AG08396 (cell line): ENCODE measurements at regions not wholly inside any gene's neighbourhood (a gene's known extent, or its start where the extent isn't known, plus 50 kb on each side); places are given as distances from the start of the nearest gene placed in this dataset.

ENCODE experiments used
- DNase-seq: peaks from one replicate; pipeline ENCODE4 v3.0.0; 2012; ENCODE audit warnings: low spot score, mixed read lengths

DNA sequence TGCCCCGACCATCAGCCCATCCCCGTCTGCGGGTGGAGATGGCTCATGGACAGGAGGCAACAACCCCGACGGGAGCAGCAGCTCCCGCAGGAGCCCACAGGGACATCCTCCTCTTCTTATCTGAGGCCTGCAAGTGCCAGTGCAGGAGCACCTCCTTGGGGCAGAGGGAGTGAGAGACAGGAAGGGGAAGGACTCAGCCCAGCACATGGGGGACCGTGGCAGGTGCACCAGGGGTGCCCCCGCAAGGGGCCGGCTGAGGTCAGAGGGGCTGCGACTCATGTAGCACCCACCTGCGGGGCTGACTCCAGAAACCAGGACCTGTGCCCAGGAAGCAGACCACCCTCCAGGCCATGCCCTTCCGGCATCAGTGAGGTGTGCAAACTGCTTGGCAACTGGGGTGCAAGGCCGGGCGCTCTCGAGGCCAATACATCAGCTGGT is 259.8 kb upstream of the ADAMTS16 start:
- no peak for DNase-seq

DNA sequence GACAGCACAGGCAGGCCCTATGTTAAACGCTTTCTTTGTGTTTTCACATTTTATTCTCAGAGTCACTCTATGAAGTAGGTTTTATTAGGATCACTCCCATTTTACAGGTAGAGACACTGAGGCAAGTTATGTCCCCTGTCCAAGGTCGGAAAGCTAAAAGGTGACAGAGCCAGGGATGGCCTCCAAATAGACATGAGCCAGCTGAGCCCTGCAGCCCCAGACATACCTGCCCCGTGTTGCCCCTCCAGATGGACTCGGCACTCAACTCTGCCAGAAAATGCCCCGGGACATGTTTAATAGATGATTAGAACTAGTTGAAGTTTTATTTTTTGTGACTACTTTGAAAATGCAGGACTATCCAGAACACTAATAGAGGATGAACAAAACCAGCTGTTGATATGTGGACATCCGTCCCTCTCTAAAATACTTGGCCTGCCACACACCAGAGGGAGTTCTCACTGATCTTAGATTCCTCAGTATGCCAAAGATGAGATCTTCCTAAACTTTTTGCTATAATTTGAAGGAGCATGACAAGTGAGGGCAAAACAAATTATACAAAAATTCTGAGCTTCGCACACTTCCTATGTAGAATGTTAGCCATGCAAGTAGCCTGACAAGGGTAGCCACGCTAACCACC is 258.6 kb upstream of the ADAMTS16 start:
- DNase-seq: no peak

DNA sequence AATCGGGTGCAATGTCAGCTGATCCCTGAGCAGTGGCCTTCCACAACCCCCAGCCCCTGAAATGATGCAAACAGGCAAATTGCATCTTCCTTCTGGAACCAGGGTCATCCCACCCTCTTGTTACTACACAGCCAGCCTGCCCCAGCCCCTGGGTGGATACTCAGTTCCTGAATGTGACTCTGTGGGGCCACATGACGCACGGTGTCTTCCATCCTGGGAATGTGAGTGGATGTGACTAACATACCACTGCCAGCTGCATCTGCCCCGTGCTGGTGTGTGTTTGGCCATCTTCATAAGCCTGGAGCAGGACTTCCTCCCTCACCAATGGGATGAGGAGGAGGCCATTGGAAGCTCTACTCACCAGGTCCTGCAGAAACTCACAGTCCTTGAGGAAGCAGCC is 257.9 kb upstream of the ADAMTS16 start:
- no peak for DNase-seq

DNA sequence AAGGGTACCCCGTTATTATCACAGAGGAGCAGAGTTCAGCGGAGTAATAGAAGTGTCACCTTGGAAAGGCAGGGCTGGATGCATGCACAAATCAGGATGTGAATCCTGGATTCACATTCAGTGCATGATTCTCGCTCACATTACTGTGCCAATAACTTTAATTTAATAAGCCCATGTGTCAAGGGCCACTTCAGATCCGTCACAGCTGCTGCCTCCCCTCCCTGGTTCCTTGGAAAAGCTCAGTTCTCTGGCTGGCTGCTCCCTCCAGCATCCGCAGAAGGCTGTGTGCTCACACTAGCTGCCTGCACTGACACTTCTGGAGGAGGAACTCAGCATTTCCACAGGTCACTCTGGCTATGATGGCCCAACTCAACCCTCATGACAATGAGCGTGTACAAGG is 256.8 kb upstream of the ADAMTS16 start:
- no peak for DNase-seq

DNA sequence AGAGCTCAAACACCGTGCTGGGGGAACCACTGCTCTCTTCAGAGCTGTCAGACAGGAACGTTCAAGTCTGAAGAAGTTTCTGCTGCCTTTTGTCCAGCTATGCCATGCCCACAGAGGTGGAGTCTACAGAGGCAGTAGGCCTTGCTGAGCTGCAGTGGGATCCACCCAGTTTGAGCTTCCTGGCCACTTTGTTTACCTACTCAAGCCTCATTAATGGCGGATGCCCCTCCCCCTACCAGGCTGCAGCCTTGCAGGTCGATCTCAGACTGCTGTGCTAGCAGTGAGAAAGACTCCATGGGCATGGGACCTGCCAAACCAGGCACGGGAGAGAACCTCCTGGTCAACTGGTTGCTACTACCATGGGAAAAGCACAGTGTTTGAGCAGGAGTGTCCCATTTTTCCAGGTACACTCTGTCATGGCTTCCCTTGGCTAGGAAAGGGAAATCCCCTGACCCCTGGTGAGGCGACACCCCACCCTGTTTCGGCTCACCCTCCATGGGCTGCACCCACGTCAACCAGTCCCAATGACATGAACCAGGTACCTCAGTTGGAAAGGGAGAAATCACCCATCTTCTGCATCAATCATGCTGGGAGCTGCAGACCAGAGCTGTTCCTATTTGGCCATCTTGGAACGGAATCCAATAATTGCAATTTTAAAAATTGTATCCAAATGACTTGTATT is 246.9 kb upstream of the ADAMTS16 start:
- DNase-seq: no peak

DNA sequence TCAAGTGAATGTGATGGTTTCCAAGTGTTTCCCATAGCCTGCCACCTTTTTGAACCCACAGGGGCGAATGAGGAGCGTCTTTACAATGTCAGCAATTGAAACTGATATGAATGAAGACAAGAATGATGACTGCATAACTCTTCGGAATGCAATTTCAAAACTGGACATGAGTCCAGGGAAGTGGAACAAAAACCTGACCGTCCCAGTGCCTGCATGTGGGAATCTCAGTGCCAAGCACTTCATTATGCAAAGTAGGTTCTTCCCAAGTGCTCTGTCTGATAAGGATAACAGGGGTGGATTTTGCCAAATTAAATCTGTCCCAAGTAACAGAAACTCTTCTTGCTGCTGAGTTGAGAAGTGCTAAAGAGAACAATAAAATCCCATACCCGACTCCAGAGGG is 243.8 kb upstream of the ADAMTS16 start:
- DNase-seq: no peak

DNA sequence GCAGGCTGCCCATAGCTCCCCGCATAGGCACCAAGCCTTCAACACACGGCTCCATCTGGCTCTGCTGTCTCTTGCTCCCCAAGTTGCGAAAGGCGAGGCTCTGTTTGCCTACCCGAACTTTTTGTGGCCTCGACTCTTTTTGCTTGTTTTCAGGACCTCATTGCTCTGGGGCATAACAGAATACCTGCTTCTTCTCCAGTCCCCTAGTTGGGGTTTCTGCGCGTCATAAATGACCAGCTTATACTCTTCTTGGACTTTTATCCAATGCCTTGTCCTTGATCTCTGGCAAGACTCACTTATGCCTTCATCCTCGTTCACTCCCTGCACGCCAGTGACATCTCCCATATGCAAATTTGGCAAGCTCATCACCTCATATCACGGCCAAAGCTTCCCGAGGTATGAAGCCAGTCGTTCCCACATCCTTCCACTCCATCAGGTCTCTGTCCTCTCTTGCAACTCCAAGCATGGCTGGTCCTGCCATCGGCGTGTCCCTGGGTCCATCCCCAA is 238.8 kb upstream of the ADAMTS16 start:
- DNase-seq: no peak

DNA sequence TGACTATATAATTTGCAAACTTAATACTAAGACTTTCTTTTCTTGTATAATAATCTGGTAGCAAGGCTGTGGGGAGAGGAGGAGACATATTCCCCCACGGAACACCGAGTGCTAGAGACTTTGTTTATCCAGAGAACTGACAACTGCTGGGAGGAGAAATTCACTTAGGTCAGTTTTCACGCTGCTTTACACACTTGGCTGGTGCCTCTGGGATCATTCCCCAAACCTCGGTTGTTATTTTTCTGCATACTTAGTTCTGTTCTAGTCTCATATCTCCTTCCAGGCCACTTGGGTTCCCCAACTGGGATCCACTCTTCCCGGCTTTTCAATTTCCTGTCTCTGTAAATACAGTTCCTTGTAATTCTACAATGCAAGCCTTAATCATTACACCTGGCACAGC is 238.2 kb upstream of the ADAMTS16 start:
- DNase-seq: no peak

DNA sequence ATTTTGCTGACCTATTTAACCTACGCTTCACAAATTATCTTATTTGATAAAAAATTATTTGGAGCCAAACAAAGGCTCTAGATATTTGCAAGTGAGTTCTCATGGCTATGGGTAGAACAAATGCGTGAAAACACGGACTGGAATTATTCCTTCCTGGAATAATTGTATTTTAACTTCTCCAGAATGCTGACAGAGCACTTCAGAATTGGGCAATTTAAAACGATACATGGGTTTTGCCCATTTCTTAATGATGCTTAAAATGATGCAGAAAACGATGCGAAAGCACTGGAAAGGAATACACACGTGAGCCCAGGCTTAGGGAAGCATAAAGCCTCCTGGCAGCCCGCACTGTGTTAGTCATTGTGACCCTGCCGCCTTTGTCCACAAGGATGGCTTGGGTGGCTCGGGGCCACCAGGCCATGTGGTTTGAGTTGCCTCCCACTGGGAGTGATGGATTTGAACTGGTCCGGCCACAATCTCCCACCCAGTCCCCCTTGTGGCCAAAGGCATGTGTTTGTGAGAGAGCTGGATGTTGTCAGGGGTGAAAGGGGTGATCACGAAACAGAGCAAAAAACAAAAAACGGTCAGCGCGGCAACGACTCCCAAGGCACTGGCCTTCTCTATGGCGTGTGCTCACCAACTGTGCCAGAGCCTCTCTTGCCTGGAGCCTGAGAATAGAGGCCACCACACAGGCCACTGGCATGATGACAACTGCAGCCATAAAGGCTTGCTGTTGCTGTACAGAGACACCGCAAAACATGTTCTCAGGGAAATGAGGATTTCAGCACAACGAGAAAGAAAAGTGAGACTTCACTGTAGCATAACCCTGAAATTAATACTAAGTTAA is 234.2 kb upstream of the ADAMTS16 start:
- no peak for DNase-seq

DNA sequence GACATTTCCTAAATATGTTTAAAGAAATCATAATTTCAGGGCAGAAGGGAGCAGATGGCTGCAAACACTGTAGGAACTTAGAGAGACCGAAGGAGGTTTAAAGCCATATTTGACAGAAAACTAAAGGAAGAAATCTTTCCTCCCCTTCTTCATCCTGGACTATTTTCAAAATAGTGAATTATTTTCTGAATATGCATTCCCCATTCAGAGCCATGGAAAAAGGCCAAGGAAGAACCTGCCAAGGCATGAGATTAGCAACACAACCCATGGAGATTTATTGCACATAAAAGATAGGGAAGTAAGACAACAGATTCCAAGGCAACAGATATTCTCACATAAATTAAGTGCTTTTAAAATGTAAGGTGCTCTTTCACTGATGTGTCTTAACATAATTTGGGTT is 233.3 kb upstream of the ADAMTS16 start:
- no peak for DNase-seq

DNA sequence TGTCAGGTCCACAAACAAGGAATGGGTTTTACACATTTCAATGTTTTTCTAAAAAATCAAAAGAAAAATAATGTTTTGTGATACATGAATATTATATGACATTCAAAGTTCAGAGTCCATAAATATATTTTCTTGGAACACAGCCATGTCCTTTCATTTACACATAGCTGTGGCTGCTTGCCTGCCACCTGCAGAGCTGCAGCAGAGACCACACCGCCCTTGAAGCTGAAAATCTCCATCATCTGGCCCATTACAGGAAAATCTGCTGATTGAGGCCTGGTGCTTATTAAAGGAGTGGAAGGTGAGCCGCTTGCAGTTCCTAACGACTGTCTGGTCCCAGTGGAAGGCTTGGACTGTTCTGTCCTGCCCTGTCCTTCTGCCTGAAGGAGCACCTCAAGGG is 232.6 kb upstream of the ADAMTS16 start:
- no peak for DNase-seq

DNA sequence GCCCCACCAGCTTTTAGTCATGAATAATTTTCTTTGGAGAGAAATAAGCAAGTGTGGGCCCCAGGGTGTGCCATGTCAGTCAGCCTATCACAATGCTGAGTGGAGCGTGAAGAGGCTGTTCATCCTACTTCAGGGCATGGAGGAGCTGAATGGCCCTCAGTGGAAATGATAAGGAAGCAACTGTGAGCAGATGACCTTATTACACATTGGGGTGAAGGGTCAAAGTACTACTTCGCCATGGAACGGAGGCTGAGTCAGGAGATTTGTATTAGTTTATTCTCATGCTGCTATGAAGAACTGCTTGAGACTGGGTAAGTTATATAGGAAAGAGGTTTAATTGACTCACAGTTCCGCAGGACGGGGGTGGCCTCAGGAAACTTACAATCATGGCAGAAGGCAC is 231.0 kb upstream of the ADAMTS16 start:
- no peak for DNase-seq

DNA sequence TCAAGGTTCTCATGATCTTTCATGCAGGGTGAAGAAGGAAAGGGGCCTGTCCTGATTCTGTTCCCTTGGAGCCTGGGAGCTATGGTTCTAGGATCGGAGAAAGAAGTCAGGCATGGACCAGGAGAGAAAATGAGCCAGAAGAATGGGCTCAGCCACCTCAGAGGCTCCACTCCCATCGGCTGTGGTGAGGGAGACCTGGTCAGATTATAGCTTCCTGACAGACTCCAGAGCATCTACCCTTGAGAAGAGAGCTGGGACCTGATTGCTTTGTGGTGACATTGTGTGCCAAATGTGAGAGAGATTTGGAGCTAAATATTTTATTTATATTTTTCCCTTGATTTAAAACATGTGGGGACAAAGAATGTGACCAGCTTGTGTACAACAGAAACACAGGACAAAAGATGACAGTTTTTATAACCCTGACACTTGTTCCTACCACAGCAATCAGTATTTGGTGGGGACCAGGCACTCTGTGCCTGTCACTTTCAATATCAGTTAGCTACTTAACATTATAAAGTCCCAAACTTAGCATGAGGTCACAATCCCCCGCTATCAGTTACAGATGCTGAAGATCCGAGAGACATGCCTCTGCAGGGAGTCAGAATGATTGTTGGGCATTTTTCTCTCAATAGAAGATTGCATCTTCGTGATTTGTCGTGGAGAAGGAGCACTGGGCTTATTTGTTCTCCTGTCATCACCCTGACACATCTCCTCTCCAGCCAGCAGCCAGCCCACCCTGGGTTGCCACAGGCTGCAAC is 228.3 kb upstream of the ADAMTS16 start:
- no peak for DNase-seq

DNA sequence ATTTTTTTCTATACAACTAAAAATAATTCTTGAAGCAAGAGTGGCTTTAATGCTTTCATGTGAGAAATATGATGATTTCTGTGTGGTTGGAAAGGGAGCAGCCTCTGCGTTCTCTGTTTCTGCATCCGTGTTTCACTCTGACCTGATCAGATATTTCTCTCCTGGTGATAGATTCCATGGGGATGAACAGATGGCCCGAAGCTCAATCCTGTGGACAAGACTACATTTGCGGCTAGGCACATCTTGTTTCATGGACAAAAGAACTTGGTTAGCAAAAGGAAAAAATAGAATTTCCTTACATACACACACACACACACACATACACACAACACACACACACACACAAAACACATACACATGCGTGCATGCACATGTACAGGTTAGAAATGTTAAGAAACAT is 218.2 kb upstream of the ADAMTS16 start:
- DNase-seq: no peak

DNA sequence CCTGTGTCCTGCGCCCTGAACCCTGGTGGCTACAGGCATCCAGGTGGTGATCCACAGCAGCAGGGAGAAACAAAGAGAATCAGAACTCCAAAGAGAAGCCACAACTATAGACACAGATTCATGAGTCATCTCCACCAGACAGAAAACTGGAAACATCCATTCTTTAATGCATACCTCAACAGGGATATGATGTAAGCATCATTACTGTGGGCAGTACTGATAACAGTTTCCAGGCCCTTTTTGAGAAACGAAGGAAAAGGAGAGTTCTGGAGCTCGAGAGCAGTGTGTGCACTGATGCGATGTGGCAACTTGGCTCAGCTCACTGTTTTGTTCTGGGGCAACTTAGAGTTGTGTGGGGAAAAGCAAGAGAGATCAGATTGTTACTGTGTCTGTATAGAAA is 215.6 kb upstream of the ADAMTS16 start:
- DNase-seq: no peak

DNA sequence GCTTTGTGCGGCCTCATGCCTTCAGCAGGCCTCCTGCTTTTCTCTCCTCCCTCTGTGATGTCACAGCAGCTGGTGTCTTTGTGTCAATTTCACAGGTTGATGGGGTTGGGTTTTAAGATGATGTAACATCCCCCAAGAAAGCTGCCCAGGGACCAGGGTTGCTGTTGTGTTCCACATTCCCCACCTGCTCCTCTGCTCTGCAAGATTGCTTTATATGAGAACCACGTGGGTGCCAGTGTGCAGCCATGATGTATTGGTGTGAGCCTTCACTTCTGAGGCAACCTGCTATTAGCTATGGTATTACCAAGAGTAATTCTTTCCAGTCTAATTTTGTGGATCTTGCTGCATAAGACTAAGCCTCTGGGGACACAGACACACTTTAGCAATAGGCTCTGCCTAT is 213.0 kb upstream of the ADAMTS16 start:
- no peak for DNase-seq

DNA sequence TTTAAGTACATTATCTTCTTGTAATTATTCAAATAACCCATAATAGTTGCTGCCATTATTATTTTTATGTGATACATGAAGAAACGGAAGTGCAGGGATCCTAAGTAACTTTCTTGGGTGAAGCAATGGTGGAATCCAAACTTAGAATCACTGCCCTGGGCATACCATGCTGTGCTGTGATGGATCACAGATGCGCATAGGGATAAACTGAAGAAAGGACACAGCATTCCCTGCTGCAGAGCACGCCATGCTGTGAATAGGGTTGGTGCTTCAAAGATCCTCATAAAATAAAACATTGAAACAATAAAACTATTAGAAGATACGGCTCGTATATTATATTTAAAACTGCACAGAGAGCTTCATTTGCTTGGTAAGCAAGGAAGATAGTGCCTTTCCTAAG is 211.7 kb upstream of the ADAMTS16 start:
- DNase-seq: no peak

DNA sequence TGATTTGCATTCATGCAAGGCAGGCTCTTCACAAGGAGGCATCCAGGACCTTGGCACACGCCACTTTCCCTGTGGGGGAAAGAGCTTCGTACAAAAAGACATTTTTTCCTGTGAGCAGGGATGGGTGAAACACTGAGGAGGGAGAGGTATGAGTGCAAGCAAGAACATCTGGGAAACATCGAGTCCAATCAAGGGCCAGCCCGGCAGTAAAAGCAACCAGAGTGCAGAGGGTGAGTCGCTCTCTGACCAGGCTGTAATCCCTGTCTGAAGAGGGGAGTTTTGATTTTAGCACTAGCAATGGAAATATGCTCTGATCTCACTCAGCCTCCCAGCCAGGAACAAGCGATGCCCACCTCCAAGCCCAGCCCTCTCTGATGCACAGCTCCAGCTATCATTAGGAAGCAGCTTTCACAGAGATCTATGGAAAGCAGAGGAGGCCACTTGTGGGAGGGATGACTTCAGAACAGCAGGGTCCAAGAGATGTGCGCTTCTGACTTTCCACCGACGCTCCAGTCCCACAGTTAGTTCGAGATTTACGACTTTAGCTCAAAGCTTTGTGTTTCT is 211.0 kb upstream of the ADAMTS16 start:
- DNase-seq: no peak

DNA sequence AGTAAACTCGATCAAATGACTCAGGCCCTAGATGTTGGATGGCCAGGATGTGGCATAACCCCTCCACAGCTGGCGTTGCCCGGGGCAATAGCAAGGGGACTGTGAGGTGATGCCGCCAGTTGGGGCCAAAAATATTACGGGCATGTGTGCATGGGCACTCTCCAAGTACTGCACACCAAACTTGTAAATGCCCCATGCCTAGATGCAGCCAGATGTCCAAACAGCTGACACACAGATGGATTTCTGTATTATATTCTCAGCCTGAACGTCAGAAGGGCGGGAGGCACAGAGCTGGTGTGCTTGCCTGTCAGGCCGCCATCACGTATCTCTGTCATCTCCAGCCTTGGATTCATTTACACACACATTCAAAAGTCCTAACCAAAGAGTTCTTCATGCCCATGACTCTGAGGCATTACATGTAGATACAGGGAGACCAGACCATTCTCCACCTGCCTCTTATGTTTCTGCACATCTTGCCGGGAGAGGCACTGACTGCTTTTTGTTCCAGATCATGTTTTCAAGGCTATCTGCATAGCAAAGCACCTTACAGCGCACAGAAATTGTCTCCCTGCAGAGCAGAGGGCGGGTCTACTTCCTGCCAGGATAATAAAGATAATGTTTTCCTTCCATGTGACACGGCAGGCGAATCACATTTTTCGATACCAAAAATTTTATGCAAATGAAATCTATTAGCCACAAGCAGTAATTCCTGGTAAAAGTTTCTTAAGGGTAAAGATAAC is 200.9 kb upstream of the ADAMTS16 start:
- no peak for DNase-seq

DNA sequence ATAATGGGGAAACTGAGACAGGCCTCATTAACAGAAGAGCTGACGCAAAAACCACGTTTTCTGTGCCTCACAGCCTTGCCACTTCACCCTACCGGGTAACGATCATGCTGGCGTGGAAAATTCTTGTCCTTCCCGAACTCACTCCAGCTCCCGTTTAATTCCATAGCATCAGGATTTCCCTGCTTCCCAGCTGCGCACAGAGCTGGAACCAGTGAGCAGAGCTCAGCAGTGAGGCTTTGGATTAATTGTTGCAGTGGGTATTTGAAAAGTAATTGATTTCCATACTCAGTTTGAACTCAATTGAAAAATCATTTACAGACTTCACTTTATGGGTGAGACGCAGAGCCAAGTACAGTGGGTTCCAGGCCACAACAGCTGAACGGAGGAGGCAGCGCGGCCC is 199.0 kb upstream of the ADAMTS16 start:
- DNase-seq: no peak
